GM23248 (cell line): ENCODE measurements at regions not wholly inside any gene's neighbourhood (a gene's known extent, or its start where the extent isn't known, plus 50 kb on each side); places are given as distances from the start of the nearest gene placed in this dataset.

Experiments used
- EZH2 ChIP-seq: fragments of 200-600 bp; sonication (generic); IDR thresholded peaks from 2 replicates; pipeline ENCODE4 v1.6.1; 2018; ENCODE audit warnings: antibody characterized with exemption, mild to moderate bottlenecking; ENCODE audit not compliant: insufficient read depth, poor library complexity, severe bottlenecking
- EZH2phosphoT487 ChIP-seq: fragments of 200-600 bp; sonication (generic); IDR thresholded peaks from 2 replicates; pipeline ENCODE4 v1.6.1; 2018; ENCODE audit warnings: antibody characterized with exemption, moderate library complexity, mild to moderate bottlenecking, low read depth; ENCODE audit not compliant: insufficient read depth

DNA sequence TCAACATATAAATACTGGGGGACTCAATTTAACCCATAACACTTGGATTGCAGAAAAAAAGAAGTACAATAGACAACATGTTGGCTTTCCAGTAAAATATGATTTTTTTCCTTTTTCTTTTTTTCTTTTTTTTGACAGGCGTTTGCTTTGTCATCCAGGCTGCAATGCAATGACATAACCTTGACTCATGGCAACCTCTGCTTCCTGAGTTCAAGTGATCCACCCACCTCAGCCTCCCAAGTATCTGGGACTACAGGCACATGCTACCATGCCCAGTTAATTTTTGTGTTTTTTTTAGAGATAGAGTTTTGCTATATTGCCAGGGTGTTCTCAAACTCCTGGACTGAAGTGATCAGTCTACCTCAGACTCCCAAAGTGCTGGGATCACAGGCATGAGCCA lies 1512.0 kb upstream of the PRMT6 start:
- TF ChIP-seq EZH2 (no peak), EZH2phosphoT487 (no peak)
